Stimulated activated CD8-positive, alpha-beta memory T cell treated with anti-CD3 and anti-CD28 coated beads, Interleukin-2, amount 100 ng/mL, for 1 hour (primary cell): ENCODE measurements at regions not wholly inside any gene's neighbourhood (a gene's known extent, or its start where the extent isn't known, plus 50 kb on each side); places are given as distances from the start of the nearest gene placed in this dataset.

Experiments used
- DNase-seq, 2 donors: peaks; one replicate each; pipeline ENCODE4 v3.0.0-alpha.2; 2020; ENCODE audit warnings: low read depth in 2 of 2

- DNase-seq, result no peak
These were observed 745.1 kb upstream of the COBL start for GRCh38 chr7:52061666-52062065.

- DNase-seq, result no peak
These were observed 736.9 kb upstream of the COBL start for GRCh38 chr7:52053525-52053924.

GRCh38 chr7:52030722-52031121 is 714.1 kb upstream of the COBL start:
- no peak for DNase-seq

- no peak for DNase-seq
These were observed 709.5 kb upstream of the COBL start for GRCh38 chr7:52026140-52026539.

- DNase-seq, result no peak
These were observed 704.7 kb upstream of the COBL start for GRCh38 chr7:52021343-52021742.

- DNase-seq, result no peak
These were observed 702.1 kb upstream of the COBL start for GRCh38 chr7:52018680-52019054.

GRCh38 chr7:52017802-52018679 is 701.4 kb upstream of the COBL start:
- DNase-seq, result no peak

GRCh38 chr7:52009181-52009580 is 692.6 kb upstream of the COBL start:
- no peak for DNase-seq

GRCh38 chr7:52006674-52007073 is 690.1 kb upstream of the COBL start:
- DNase-seq, result no peak

GRCh38 chr7:52005613-52006012 is 689.0 kb upstream of the COBL start:
- no peak for DNase-seq

- no peak for DNase-seq
These were observed 679.1 kb upstream of the COBL start for GRCh38 chr7:51995596-51996179.

GRCh38 chr7:51982653-51983052 is 666.0 kb upstream of the COBL start:
- no peak for DNase-seq

GRCh38 chr7:51980812-51981211 is 664.2 kb upstream of the COBL start:
- DNase-seq, result no peak

GRCh38 chr7:51980313-51980712 is 663.7 kb upstream of the COBL start:
- DNase-seq, result no peak

- DNase-seq, result no peak
These were observed 661.3 kb upstream of the COBL start for GRCh38 chr7:51977913-51978312.

GRCh38 chr7:51973939-51974338 is 657.3 kb upstream of the COBL start:
- no peak for DNase-seq

- no peak for DNase-seq
These were observed 656.5 kb upstream of the COBL start for GRCh38 chr7:51973071-51973470.

- no peak for DNase-seq
These were observed 654.5 kb upstream of the COBL start for GRCh38 chr7:51970961-51971665.

GRCh38 chr7:51968461-51968860 is 651.9 kb upstream of the COBL start:
- DNase-seq, result no peak

- DNase-seq, result no peak
These were observed 648.8 kb upstream of the COBL start for GRCh38 chr7:51965454-51965853.

GRCh38 chr7:51961804-51962203 is 645.2 kb upstream of the COBL start:
- no peak for DNase-seq

- no peak for DNase-seq
These were observed 634.2 kb upstream of the COBL start for GRCh38 chr7:51950813-51951212.
